C4-2B (cell line): ENCODE measurements at regions not wholly inside any gene's neighbourhood (a gene's known extent, or its start where the extent isn't known, plus 50 kb on each side); places are given as distances from the start of the nearest gene placed in this dataset.

Experiments
- H3K27ac ChIP-seq: fragments of 450-650 bp; 2 replicates; pipeline ENCODE4 v1.5.1; 2017
- ZFX ChIP-seq: fragments of 450-650 bp; IDR thresholded peaks from 2 replicates; pipeline ENCODE4 v1.6.1; 2017
- TF ChIP-seq, protein P1 (sequence below): fragments of 450-650 bp; conservative IDR thresholded peaks from 2 replicates; pipeline ENCODE4 v1.5.1; 2017; ENCODE audit warnings: mild to moderate bottlenecking

- no peak overlapping the region for H3K27ac ChIP-seq
- TF ChIP-seq, protein P1, sequence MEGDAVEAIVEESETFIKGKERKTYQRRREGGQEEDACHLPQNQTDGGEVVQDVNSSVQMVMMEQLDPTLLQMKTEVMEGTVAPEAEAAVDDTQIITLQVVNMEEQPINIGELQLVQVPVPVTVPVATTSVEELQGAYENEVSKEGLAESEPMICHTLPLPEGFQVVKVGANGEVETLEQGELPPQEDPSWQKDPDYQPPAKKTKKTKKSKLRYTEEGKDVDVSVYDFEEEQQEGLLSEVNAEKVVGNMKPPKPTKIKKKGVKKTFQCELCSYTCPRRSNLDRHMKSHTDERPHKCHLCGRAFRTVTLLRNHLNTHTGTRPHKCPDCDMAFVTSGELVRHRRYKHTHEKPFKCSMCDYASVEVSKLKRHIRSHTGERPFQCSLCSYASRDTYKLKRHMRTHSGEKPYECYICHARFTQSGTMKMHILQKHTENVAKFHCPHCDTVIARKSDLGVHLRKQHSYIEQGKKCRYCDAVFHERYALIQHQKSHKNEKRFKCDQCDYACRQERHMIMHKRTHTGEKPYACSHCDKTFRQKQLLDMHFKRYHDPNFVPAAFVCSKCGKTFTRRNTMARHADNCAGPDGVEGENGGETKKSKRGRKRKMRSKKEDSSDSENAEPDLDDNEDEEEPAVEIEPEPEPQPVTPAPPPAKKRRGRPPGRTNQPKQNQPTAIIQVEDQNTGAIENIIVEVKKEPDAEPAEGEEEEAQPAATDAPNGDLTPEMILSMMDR = no peak
- TF ChIP-seq ZFX = no peak
Measured at GRCh38 chr2:122780251-122780650, 1024.8 kb downstream of the TSN start.

DNA sequence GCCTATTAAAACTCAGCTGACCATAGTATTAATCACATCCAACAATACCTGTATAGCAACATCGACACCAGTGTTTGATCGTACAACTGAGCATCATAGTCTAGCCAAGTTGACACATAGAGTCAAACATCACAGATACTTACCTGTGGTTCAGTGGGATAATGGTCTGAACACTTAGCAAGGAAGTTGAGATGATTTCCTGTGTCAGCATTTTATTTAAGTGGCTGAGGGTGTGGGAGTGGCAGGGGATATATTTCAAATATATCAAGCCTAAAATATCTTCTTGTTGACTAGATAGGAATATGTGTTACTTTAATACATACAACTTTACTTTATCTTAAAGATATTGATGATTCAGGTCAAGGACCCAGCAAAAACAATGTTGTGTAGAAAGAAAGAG lies 1038.6 kb downstream of the TSN start:
- no peak overlapping the region for H3K27ac ChIP-seq
- TF ChIP-seq, protein P1 = no peak
- no peak for TF ChIP-seq ZFX

DNA sequence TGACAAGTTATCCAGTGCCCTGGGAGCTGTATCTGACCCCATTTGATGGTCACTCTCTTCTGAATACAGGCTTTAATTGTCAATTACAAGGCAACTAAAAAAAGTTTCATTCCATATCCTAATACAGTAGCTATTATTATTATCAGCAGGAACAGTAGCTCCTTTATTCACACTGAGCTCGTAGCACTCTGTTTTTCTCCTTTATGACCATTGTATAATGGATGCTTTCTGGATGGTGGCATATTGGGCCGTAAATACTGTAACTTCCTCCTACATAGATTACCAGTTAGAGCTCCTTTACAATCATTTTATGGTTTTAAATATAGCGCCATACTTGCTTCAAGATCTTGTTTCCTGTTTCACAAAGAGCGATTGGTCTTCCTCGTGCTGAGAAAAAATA lies 1040.3 kb downstream of the TSN start:
- no peak for TF ChIP-seq ZFX
- TF ChIP-seq, protein P1 = no peak
- no peak overlapping the region for H3K27ac ChIP-seq

DNA sequence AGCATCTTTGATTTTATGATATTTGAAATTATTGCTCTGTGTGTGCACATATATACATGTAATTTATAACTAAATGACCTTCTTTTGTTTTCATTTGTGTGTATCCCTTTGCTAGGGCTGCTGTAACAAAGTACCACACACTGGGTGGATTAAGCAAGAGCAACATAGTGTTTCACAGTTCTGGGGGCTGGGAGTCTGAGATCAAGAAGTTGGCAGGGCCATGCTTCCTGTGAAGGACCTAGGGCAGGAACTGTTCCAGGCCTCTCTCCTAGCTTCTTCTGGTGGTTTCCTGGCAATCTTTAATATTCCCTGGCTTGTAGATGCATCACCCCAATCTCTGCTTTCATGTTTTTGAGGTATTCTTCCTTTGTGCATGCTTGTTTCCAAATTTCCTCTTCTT lies 1043.9 kb downstream of the TSN start:
- no peak overlapping the region for H3K27ac ChIP-seq
- TF ChIP-seq ZFX = no peak
- TF ChIP-seq, protein P1 = no peak

DNA sequence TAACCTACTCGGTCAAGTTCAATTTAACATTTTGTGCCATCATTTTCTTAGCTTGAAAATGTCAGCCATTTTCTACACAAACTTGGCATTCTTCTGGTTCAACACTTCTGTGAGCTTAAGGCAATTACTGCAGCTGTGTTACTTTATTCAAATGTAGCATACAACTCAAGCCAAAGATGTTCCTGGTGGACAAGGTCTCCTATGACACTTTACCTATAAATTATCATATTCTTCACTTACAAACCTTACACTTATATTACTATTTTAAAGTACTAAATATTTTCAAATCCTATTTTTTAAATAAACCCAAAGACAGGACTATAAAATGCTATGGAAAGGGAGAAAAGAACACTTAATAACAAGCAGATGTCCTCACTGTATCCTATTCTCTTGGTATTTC lies 1045.3 kb downstream of the TSN start:
- TF ChIP-seq, protein P1 = no peak
- no peak for TF ChIP-seq ZFX
- no peak overlapping the region for H3K27ac ChIP-seq

GRCh38 chr2:122804494-122804893 lies 1049.0 kb downstream of the TSN start:
- TF ChIP-seq, protein P1 = no peak
- no peak for TF ChIP-seq ZFX

GRCh38 chr2:122805346-122805745 lies 1049.9 kb downstream of the TSN start:
- no peak overlapping the region for H3K27ac ChIP-seq
- TF ChIP-seq ZFX = no peak
- TF ChIP-seq, protein P1 = no peak

More at GRCh38 chr2:122804494-122804893, 1049.0 kb downstream of the TSN start:
- no peak overlapping the region for H3K27ac ChIP-seq
